ENCODE measurements at regions not wholly inside any gene's neighbourhood (a gene's known extent, or its start where the extent isn't known, plus 50 kb on each side); places are given as distances from the start of the nearest gene placed in this dataset.

- DNase-seq, result no peak
Observed at GRCh38 chr20:24718277-24718676, 230.8 kb upstream of the CST7 start.

- DNase-seq, result no peak
Observed at GRCh38 chr20:24718696-24719095, 230.4 kb upstream of the CST7 start.

GRCh38 chr20:24720957-24721356 lies 228.1 kb upstream of the CST7 start:
- no peak for DNase-seq

GRCh38 chr20:24721891-24722568 lies 227.0 kb upstream of the CST7 start:
- no peak for DNase-seq

- DNase-seq, result no peak
Observed at GRCh38 chr20:24722586-24722985, 226.5 kb upstream of the CST7 start.

GRCh38 chr20:24723186-24723585 lies 225.9 kb upstream of the CST7 start:
- DNase-seq, result no peak

GRCh38 chr20:24723647-24724352 lies 225.3 kb upstream of the CST7 start:
- DNase-seq, result no peak

- no peak for DNase-seq
Observed at GRCh38 chr20:24724982-24725533, 224.0 kb upstream of the CST7 start.

GRCh38 chr20:24727795-24728194 lies 221.3 kb upstream of the CST7 start:
- no peak for DNase-seq

- DNase-seq, result no peak
Observed at GRCh38 chr20:24729896-24730605, 219.0 kb upstream of the CST7 start.

GRCh38 chr20:24730750-24731149 lies 218.3 kb upstream of the CST7 start:
- DNase-seq, result no peak

- DNase-seq, result no peak
Observed at GRCh38 chr20:24731312-24731711, 217.8 kb upstream of the CST7 start.

GRCh38 chr20:24732076-24732475 lies 217.0 kb upstream of the CST7 start:
- DNase-seq, result no peak

- DNase-seq, result no peak
Observed at GRCh38 chr20:24732599-24732998, 216.5 kb upstream of the CST7 start.

GRCh38 chr20:24733416-24733815 lies 215.7 kb upstream of the CST7 start:
- DNase-seq, result no peak

- DNase-seq, result no peak
Observed at GRCh38 chr20:24734139-24734538, 214.9 kb upstream of the CST7 start.

GRCh38 chr20:24735263-24735662 lies 213.8 kb upstream of the CST7 start:
- no peak for DNase-seq

GRCh38 chr20:24736131-24736843 lies 212.8 kb upstream of the CST7 start:
- DNase-seq, result no peak

GRCh38 chr20:24736844-24737211 lies 212.2 kb upstream of the CST7 start:
- no peak for DNase-seq

- DNase-seq, result no peak
Observed at GRCh38 chr20:24737212-24737850, 211.7 kb upstream of the CST7 start.

GRCh38 chr20:24738058-24738775 lies 210.9 kb upstream of the CST7 start:
- DNase-seq, result no peak
